ENCODE measurements at regions not wholly inside any gene's neighbourhood (a gene's known extent, or its start where the extent isn't known, plus 50 kb on each side); places are given as distances from the start of the nearest gene placed in this dataset.

- no peak for TF ChIP-seq CTCF (IDR thresholded peaks at IDR 0.05; ENCODE audit: low read depth, low read length, missing control alignments)
- no peak for DNase-seq (ENCODE audit: low read depth)
- in situ Hi-C loops (cut with HindIII; ENCODE audit: low sequenced_read_pairs), result no loop called here
Measured at GRCh38 chr10:36519909-36520308, 605.5 kb upstream of the ANKRD30A start.

DNA sequence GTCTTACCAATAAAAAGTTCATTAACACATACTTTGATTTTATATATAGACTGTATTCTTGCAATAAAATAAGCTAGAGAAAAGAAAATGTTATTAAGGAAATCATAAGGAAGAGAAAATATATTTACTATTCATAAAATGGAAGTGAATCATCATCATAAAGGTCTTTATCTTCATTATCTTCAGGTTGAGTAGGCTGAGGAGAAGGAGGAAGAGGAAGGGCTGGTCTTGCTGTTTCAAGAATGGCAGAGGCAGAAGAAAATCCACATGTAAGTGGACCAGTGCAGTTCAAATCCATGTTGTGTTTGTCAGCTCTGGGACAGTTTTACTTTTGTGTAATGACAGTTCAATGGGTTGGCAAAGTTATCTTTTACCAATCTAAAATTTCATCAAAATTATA, 609.1 kb upstream of the ANKRD30A start:
- DNase-seq (ENCODE audit: low read depth), result no peak
- in situ Hi-C loops (cut with HindIII; ENCODE audit: low sequenced_read_pairs), result no loop called here
- no peak for TF ChIP-seq CTCF (IDR thresholded peaks at IDR 0.05; ENCODE audit: low read depth, low read length, missing control alignments)
- no peak overlapping the region for H3K4me3 ChIP-seq (ENCODE audit: low read depth, low read length)

More at GRCh38 chr10:36519909-36520308, 605.5 kb upstream of the ANKRD30A start:
- H3K4me3 ChIP-seq (ENCODE audit: low read depth, low read length), result no peak overlapping the region

GRCh38 chr10:36515319-36515718, 610.1 kb upstream of the ANKRD30A start:
- in situ Hi-C loops (cut with HindIII; ENCODE audit: low sequenced_read_pairs), result no loop called here

DNA sequence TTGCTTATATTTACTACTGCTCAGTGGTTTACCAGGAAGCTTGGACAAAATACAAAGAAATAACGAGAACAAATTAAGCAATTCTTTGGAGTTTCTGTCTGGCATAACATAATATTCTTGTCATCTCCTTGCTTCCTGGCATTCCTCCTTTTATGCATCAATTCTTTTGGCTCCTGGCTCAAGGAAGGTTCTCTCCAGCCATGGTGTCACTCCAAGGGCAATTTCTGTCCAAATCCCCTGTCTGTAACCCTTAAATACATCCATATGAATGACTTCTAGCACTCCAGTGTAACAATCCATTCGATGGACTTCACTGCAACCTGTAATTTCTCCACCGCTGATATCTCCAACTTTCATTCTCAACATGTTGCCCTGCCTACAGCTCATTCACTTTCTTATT, 617.7 kb upstream of the ANKRD30A start:
- in situ Hi-C loops (cut with HindIII; ENCODE audit: low sequenced_read_pairs), result no loop called here
- TF ChIP-seq CTCF (IDR thresholded peaks at IDR 0.05; ENCODE audit: low read depth, low read length, missing control alignments), result no peak
- no peak for DNase-seq (ENCODE audit: low read depth)
- no peak overlapping the region for H3K4me3 ChIP-seq (ENCODE audit: low read depth, low read length)

More at GRCh38 chr10:36515319-36515718, 610.1 kb upstream of the ANKRD30A start:
- no peak for DNase-seq (ENCODE audit: low read depth)
- no peak for TF ChIP-seq CTCF (IDR thresholded peaks at IDR 0.05; ENCODE audit: low read depth, low read length, missing control alignments)
- H3K4me3 ChIP-seq (ENCODE audit: low read depth, low read length), result no peak overlapping the region

- TF ChIP-seq CTCF (IDR thresholded peaks at IDR 0.05; ENCODE audit: low read depth, low read length, missing control alignments), result no peak
- no peak overlapping the region for H3K4me3 ChIP-seq (ENCODE audit: low read depth, low read length)
- in situ Hi-C loops (cut with HindIII; ENCODE audit: low sequenced_read_pairs), result no loop called here
- no peak for DNase-seq (ENCODE audit: low read depth)
Measured at GRCh38 chr10:36506697-36507496, 618.5 kb upstream of the ANKRD30A start.

- H3K4me3 ChIP-seq (ENCODE audit: low read depth, low read length), result no peak overlapping the region
- in situ Hi-C loops (cut with HindIII; ENCODE audit: low sequenced_read_pairs), result no loop called here
- no peak for TF ChIP-seq CTCF (IDR thresholded peaks at IDR 0.05; ENCODE audit: low read depth, low read length, missing control alignments)
- DNase-seq (ENCODE audit: low read depth), result no peak
Measured at GRCh38 chr10:36506261-36506660, 619.1 kb upstream of the ANKRD30A start.

Data from astrocyte of the cerebellum (primary cell).